ENCODE measurements at regions not wholly inside any gene's neighbourhood (a gene's known extent, or its start where the extent isn't known, plus 50 kb on each side); places are given as distances from the start of the nearest gene placed in this dataset.

GRCh38 chr11:95515371-95515770 lies 274.2 kb downstream of the FAM76B start:
- intact Hi-C loops (cut with micrococcal nuclease; ENCODE audit: unreplicated experiment) = no loop called here
- peaks cover 26% of the 10 kb centered on the region for H3K27me3 ChIP-seq (replicated peaks; ENCODE audit: insufficient read depth, low read depth, low read length, poor library complexity)
- CTCF ChIA-PET = no interaction called here
- H3K4me1 ChIP-seq (ENCODE audit: insufficient read depth, low read length, poor library complexity, severe bottlenecking) = peaks cover 9% of the 10 kb centered on the region
- H3K36me3 ChIP-seq (ENCODE audit: insufficient read depth, low read length, poor library complexity, severe bottlenecking) = no peaks in the 10 kb centered on the region
- no peak overlapping the region for H3K27ac ChIP-seq (ENCODE audit: low read depth, low read length, poor library complexity, severe bottlenecking)
- POLR2A ChIA-PET (ENCODE audit: low non-redundant PET) = no interaction called here
- no TSS peak for BruUV-seq (replicated peaks)
- no peak for TF ChIP-seq EZH2 (IDR thresholded peaks at IDR 0.05; ENCODE audit: borderline replicate concordance, low read depth, low read length, poor library complexity, severe bottlenecking)
- no peak for TF ChIP-seq CTCF (conservative IDR thresholded peaks at IDR 0.05; ENCODE audit: low read depth, low read length)
- no peak for DNase-seq (ENCODE audit: low spot score)
- no peak overlapping the region for H3K4me3 ChIP-seq (ENCODE audit: low read depth, low read length, poor library complexity, severe bottlenecking)
- no peaks in the 10 kb centered on the region for H3K9me3 ChIP-seq (ENCODE audit: low read depth, low read length, poor library complexity, severe bottlenecking)

GRCh38 chr11:95514416-95515110 lies 275.0 kb downstream of the FAM76B start:
- no peak for DNase-seq (ENCODE audit: low spot score)
- intact Hi-C loops (cut with micrococcal nuclease; ENCODE audit: unreplicated experiment) = no loop called here
- CTCF ChIA-PET = no interaction called here
- POLR2A ChIA-PET (ENCODE audit: low non-redundant PET) = no interaction called here
- BruUV-seq (replicated peaks) = no TSS peak
- no peaks in the 10 kb centered on the region for H3K36me3 ChIP-seq (ENCODE audit: insufficient read depth, low read length, poor library complexity, severe bottlenecking)
- peaks cover 26% of the 10 kb centered on the region for H3K27me3 ChIP-seq (replicated peaks; ENCODE audit: insufficient read depth, low read depth, low read length, poor library complexity)
- TF ChIP-seq CTCF (conservative IDR thresholded peaks at IDR 0.05; ENCODE audit: low read depth, low read length) (no peak), EZH2 (IDR thresholded peaks at IDR 0.05; ENCODE audit: borderline replicate concordance, low read depth, low read length, poor library complexity, severe bottlenecking) (no peak)
- peaks cover 4% of the 10 kb centered on the region for H3K4me1 ChIP-seq (ENCODE audit: insufficient read depth, low read length, poor library complexity, severe bottlenecking)
- H3K27ac ChIP-seq (ENCODE audit: low read depth, low read length, poor library complexity, severe bottlenecking) = no peak overlapping the region
- H3K9me3 ChIP-seq (ENCODE audit: low read depth, low read length, poor library complexity, severe bottlenecking) = no peaks in the 10 kb centered on the region
- no peak overlapping the region for H3K4me3 ChIP-seq (ENCODE audit: low read depth, low read length, poor library complexity, severe bottlenecking)

GRCh38 chr11:95512682-95513081 lies 276.9 kb downstream of the FAM76B start:
- Histone ChIP-seq H3K36me3 (ENCODE audit: insufficient read depth, low read length, poor library complexity, severe bottlenecking) (no peaks in the 10 kb centered on the region), H3K4me1 (ENCODE audit: insufficient read depth, low read length, poor library complexity, severe bottlenecking) (peaks cover 4% of the 10 kb centered on the region), H3K27ac (ENCODE audit: low read depth, low read length, poor library complexity, severe bottlenecking) (no peak overlapping the region), H3K9me3 (ENCODE audit: low read depth, low read length, poor library complexity, severe bottlenecking) (no peaks in the 10 kb centered on the region), H3K27me3 (replicated peaks; ENCODE audit: insufficient read depth, low read depth, low read length, poor library complexity) (peaks cover 22% of the 10 kb centered on the region), H3K4me3 (ENCODE audit: low read depth, low read length, poor library complexity, severe bottlenecking) (no peak overlapping the region)
- intact Hi-C loops (cut with micrococcal nuclease; ENCODE audit: unreplicated experiment) = no loop called here
- TF ChIP-seq EZH2 (IDR thresholded peaks at IDR 0.05; ENCODE audit: borderline replicate concordance, low read depth, low read length, poor library complexity, severe bottlenecking) = no peak
- no peak for TF ChIP-seq CTCF (conservative IDR thresholded peaks at IDR 0.05; ENCODE audit: low read depth, low read length)
- DNase-seq (ENCODE audit: low spot score) = peak; percentile 24
- BruUV-seq (replicated peaks) = no TSS peak
- CTCF ChIA-PET = no interaction called here
- POLR2A ChIA-PET (ENCODE audit: low non-redundant PET) = no interaction called here

Measured in A673 (cell line).